Natural killer cell (primary cell): ENCODE measurements at regions not wholly inside any gene's neighbourhood (a gene's known extent, or its start where the extent isn't known, plus 50 kb on each side); places are given as distances from the start of the nearest gene placed in this dataset.

Source experiments
- ATAC-seq, 3 donors: fragments of 150-1000 bp in 2 of 3; fragments of 200-7000 bp in 1 of 3; cut with Tn5 transposase; 1 replicate in 1 of 3; 2 replicates in 2 of 3; pipeline ENCODE4 v1.10.0; 2021; ENCODE audit warnings: mild to moderate bottlenecking in 2 of 3, moderate library complexity in 2 of 3
- DNase-seq, 2 donors: peaks; one replicate each; pipeline versions ENCODE4 v3.0.0 to v3.0.0-alpha.2; 2013 to 2021; ENCODE audit warnings: mixed read lengths in 1 of 2
- H3K27ac ChIP-seq: one replicate; pipeline ENCODE4 v1.5.1; 2013; ENCODE audit warnings: mild to moderate bottlenecking, low read length
- H3K27me3 ChIP-seq: one replicate; pipeline ENCODE4 v1.6.1; 2013; ENCODE audit warnings: low read length; ENCODE audit not compliant: control insufficient read depth, insufficient read depth
- H3K36me3 ChIP-seq: one replicate; pipeline ENCODE4 v1.6.1; 2013; ENCODE audit warnings: low read length; ENCODE audit not compliant: control insufficient read depth, insufficient read depth
- H3K4me1 ChIP-seq: one replicate; pipeline ENCODE4 v1.6.1; 2013; ENCODE audit warnings: low read length; ENCODE audit not compliant: control insufficient read depth, insufficient read depth
- H3K4me3 ChIP-seq: one replicate; pipeline ENCODE4 v1.5.1; 2013; ENCODE audit warnings: low read length
- H3K9me3 ChIP-seq: one replicate; pipeline ENCODE4 v1.6.1; 2013; ENCODE audit warnings: low read length; ENCODE audit not compliant: control insufficient read depth, insufficient read depth
- H3K27ac Mint-ChIP-seq, 2 donors: one replicate each; pipeline ENCODE4 v1.8.0; 2022; ENCODE audit warnings: mild to moderate bottlenecking in 2 of 2, mixed read lengths in 2 of 2, moderate library complexity in 1 of 2
- H3K27me3 Mint-ChIP-seq, 2 donors: one replicate each; pipeline ENCODE4 v1.8.0; 2022; ENCODE audit warnings: low read depth in 2 of 2, mixed read lengths in 2 of 2
- H3K36me3 Mint-ChIP-seq: one replicate; pipeline ENCODE4 v1.8.0; 2022; ENCODE audit warnings: mixed read lengths
- H3K4me1 Mint-ChIP-seq, 2 donors: one replicate each; pipeline ENCODE4 v1.8.0; 2022; ENCODE audit warnings: mixed read lengths in 2 of 2
- H3K4me3 Mint-ChIP-seq: one replicate; pipeline ENCODE4 v1.8.0; 2022; ENCODE audit warnings: mild to moderate bottlenecking, moderate library complexity, mixed read lengths
- H3K9me3 Mint-ChIP-seq, 2 donors: one replicate each; pipeline ENCODE4 v1.8.0; 2022; ENCODE audit warnings: mixed read lengths in 2 of 2
- CTCF ChIP-seq: fragments of 200-600 bp; IDR thresholded peaks from one replicate; pipeline ENCODE4 v1.8.0; 2022; ENCODE audit warnings: antibody characterized with exemption
- WGBS: methylation state at CpG from one replicate; pipeline ENCODE4 v1.1.7; 2013; ENCODE audit warnings: missing lambda C conversion rate; ENCODE audit not compliant: insufficient coverage; 5-methylcytosine and 5-hydroxymethylcytosine counted together
- intact Hi-C: fragments of 100-400 bp; cut with micrococcal nuclease; formaldehyde crosslinking; loops from one replicate; pipeline ENCODE4 v1.14.2; 2022

GRCh38 chrX:23185951-23186350 is 148.7 kb upstream of the PTCHD1 start:
- H3K27ac ChIP-seq: no peak overlapping the region
- no peaks in the 10 kb centered on the region for H3K36me3 ChIP-seq
- Mint-ChIP-seq H3K36me3 (no peaks in the 10 kb centered on the region), H3K4me1 (no peaks in the 10 kb centered on the region), H3K27ac (no peak overlapping the region), H3K9me3 (no peaks in the 10 kb centered on the region), H3K27me3 (no peaks in the 10 kb centered on the region), H3K4me3 (no peak overlapping the region)
- no peaks in the 10 kb centered on the region for H3K27me3 ChIP-seq
- no peaks in the 10 kb centered on the region for H3K4me1 ChIP-seq
- intact Hi-C loops: no loop called here
- ATAC-seq (no peak), DNase-seq (no peak)
- H3K4me3 ChIP-seq: no peak overlapping the region
- 53% methylated on average over 1 of the region's 1 CpG for WGBS
- no peaks in the 10 kb centered on the region for H3K9me3 ChIP-seq
- no peak for TF ChIP-seq CTCF

- WGBS: 90% methylated on average over 3 of the region's 5 CpGs
Observed at GRCh38 chrX:23187819-23188218, 146.8 kb upstream of the PTCHD1 start.

GRCh38 chrX:23194885-23195554 is 139.6 kb upstream of the PTCHD1 start:
- intact Hi-C loops: no loop called here
- Mint-ChIP-seq H3K36me3 (no peaks in the 10 kb centered on the region), H3K4me3 (no peak overlapping the region), H3K27me3 (no peaks in the 10 kb centered on the region), H3K4me1 (no peaks in the 10 kb centered on the region), H3K27ac (no peak overlapping the region), H3K9me3 (peaks cover 0 to 2% of the 10 kb centered on the region in 2 donors)
- no peaks in the 10 kb centered on the region for H3K9me3 ChIP-seq
- H3K27me3 ChIP-seq: no peaks in the 10 kb centered on the region
- no peak for ATAC-seq
- DNase-seq: no peak
- 100% methylated on average over 1 of the region's 3 CpGs for WGBS
- H3K27ac ChIP-seq: no peak overlapping the region
- H3K36me3 ChIP-seq: no peaks in the 10 kb centered on the region
- no peak for TF ChIP-seq CTCF
- no peaks in the 10 kb centered on the region for H3K4me1 ChIP-seq
- H3K4me3 ChIP-seq: no peak overlapping the region

More at GRCh38 chrX:23187819-23188218, 146.8 kb upstream of the PTCHD1 start:
- Mint-ChIP-seq H3K27ac (no peak overlapping the region), H3K4me3 (no peak overlapping the region), H3K4me1 (no peaks in the 10 kb centered on the region), H3K9me3 (no peaks in the 10 kb centered on the region), H3K36me3 (no peaks in the 10 kb centered on the region), H3K27me3 (no peaks in the 10 kb centered on the region)
- ATAC-seq: no peak
- H3K36me3 ChIP-seq: no peaks in the 10 kb centered on the region
- H3K27me3 ChIP-seq: no peaks in the 10 kb centered on the region
- H3K4me1 ChIP-seq: no peaks in the 10 kb centered on the region
- TF ChIP-seq CTCF: no peak
- H3K27ac ChIP-seq: no peak overlapping the region
- H3K9me3 ChIP-seq: no peaks in the 10 kb centered on the region
- no peak for DNase-seq
- intact Hi-C loops: no loop called here
- no peak overlapping the region for H3K4me3 ChIP-seq

- ATAC-seq: no peak
Observed at GRCh38 chrX:23195761-23196160, 138.9 kb upstream of the PTCHD1 start.

More at GRCh38 chrX:23195761-23196160, 138.9 kb upstream of the PTCHD1 start:
- Histone ChIP-seq H3K36me3 (no peaks in the 10 kb centered on the region), H3K9me3 (no peaks in the 10 kb centered on the region), H3K4me1 (no peaks in the 10 kb centered on the region), H3K27ac (no peak overlapping the region), H3K4me3 (no peak overlapping the region), H3K27me3 (no peaks in the 10 kb centered on the region)
- Mint-ChIP-seq H3K36me3 (no peaks in the 10 kb centered on the region), H3K4me1 (no peaks in the 10 kb centered on the region), H3K4me3 (no peak overlapping the region), H3K27ac (no peak overlapping the region), H3K27me3 (no peaks in the 10 kb centered on the region), H3K9me3 (peaks cover 0 to 2% of the 10 kb centered on the region in 2 donors)
- no peak for DNase-seq
- intact Hi-C loops: no loop called here
- TF ChIP-seq CTCF: no peak
- no CpG with 5 or more reads among the region's 1 CpG for WGBS
